ENCODE measurements at regions not wholly inside any gene's neighbourhood (a gene's known extent, or its start where the extent isn't known, plus 50 kb on each side); places are given as distances from the start of the nearest gene placed in this dataset.

GRCh38 chr12:78651755-78652154 lies 212.8 kb upstream of the SYT1 start:
- TF ChIP-seq CTCF (IDR thresholded peaks at IDR 0.05; ENCODE audit: poor library complexity) (no peak), EZH2 (IDR thresholded peaks at IDR 0.05; ENCODE audit: borderline replicate concordance) (no peak)

Data from hepatocyte (in vitro differentiated cells).